IgD-negative memory B cell (primary cell): ENCODE measurements at regions not wholly inside any gene's neighbourhood (a gene's known extent, or its start where the extent isn't known, plus 50 kb on each side); places are given as distances from the start of the nearest gene placed in this dataset.

Source experiments
- H3K27ac Mint-ChIP-seq, 3 donors: one replicate each; pipeline ENCODE4 v1.8.0; 2020 to 2022; ENCODE audit warnings: mild to moderate bottlenecking in 3 of 3, mixed read lengths in 3 of 3, moderate library complexity in 1 of 3
- H3K27me3 Mint-ChIP-seq: one replicate; pipeline ENCODE4 v1.8.0; 2021; ENCODE audit warnings: mixed read lengths
- H3K36me3 Mint-ChIP-seq: one replicate; pipeline ENCODE4 v1.8.0; 2020; ENCODE audit warnings: mild to moderate bottlenecking, mixed read lengths
- H3K4me1 Mint-ChIP-seq, 3 donors: one replicate each; pipeline ENCODE4 v1.8.0; 2020 to 2022; ENCODE audit warnings: mixed read lengths in 3 of 3, mild to moderate bottlenecking in 1 of 3
- H3K4me3 Mint-ChIP-seq, 4 donors: one replicate each; pipeline ENCODE4 v1.8.0; 2020 to 2022; ENCODE audit warnings: mild to moderate bottlenecking in 4 of 4, mixed read lengths in 4 of 4, moderate library complexity in 3 of 4
- H3K9me3 Mint-ChIP-seq, 3 donors: one replicate each; pipeline ENCODE4 v1.8.0; 2020 to 2021; ENCODE audit warnings: mixed read lengths in 3 of 3, mild to moderate bottlenecking in 1 of 3

GRCh38 chr4:71259280-71259679, 79.5 kb upstream of the SLC4A4 start:
- Mint-ChIP-seq H3K27me3 (peaks cover 3% of the 10 kb centered on the region), H3K36me3 (no peaks in the 10 kb centered on the region), H3K27ac (peak overlapping the region in 1 of 3 donors; percentile 50), H3K4me3 (peak overlapping the region in 1 of 4 donors; percentile 13), H3K9me3 (no peaks in the 10 kb centered on the region), H3K4me1 (peaks cover 0 to 8% (median 5%) of the 10 kb centered on the region in 3 donors)

- Mint-ChIP-seq H3K27ac (no peak overlapping the region), H3K9me3 (no peaks in the 10 kb centered on the region), H3K36me3 (no peaks in the 10 kb centered on the region), H3K4me1 (peaks cover 0 to 8% (median 5%) of the 10 kb centered on the region in 3 donors), H3K27me3 (peaks cover 3% of the 10 kb centered on the region), H3K4me3 (no peak overlapping the region)
Observed at GRCh38 chr4:71259911-71260331, 78.9 kb upstream of the SLC4A4 start.

- Mint-ChIP-seq H3K27me3 (peaks cover 3% of the 10 kb centered on the region), H3K36me3 (no peaks in the 10 kb centered on the region), H3K27ac (no peak overlapping the region), H3K9me3 (no peaks in the 10 kb centered on the region), H3K4me1 (peaks cover 0 to 8% (median 3%) of the 10 kb centered on the region in 3 donors), H3K4me3 (no peak overlapping the region)
Observed at GRCh38 chr4:71260544-71260943, 78.3 kb upstream of the SLC4A4 start.

GRCh38 chr4:71261001-71261400, 77.8 kb upstream of the SLC4A4 start:
- Mint-ChIP-seq H3K9me3 (no peaks in the 10 kb centered on the region), H3K27ac (no peak overlapping the region), H3K4me1 (peaks cover 0 to 8% (median 3%) of the 10 kb centered on the region in 3 donors), H3K27me3 (peaks cover 3% of the 10 kb centered on the region), H3K36me3 (no peaks in the 10 kb centered on the region), H3K4me3 (no peak overlapping the region)

- Mint-ChIP-seq H3K27ac (no peak overlapping the region), H3K4me1 (peaks cover 0 to 8% (median 3%) of the 10 kb centered on the region in 3 donors), H3K4me3 (peak overlapping the region in 1 of 4 donors; percentile 40), H3K9me3 (no peaks in the 10 kb centered on the region), H3K36me3 (no peaks in the 10 kb centered on the region), H3K27me3 (peaks cover 3% of the 10 kb centered on the region)
Observed at GRCh38 chr4:71261633-71262121, 77.1 kb upstream of the SLC4A4 start.

GRCh38 chr4:71262161-71262560, 76.7 kb upstream of the SLC4A4 start:
- Mint-ChIP-seq H3K4me3 (peak overlapping the region in 1 of 4 donors; percentile 40), H3K4me1 (peaks cover 0 to 9% (median 3%) of the 10 kb centered on the region in 3 donors), H3K27ac (no peak overlapping the region), H3K9me3 (no peaks in the 10 kb centered on the region), H3K27me3 (peaks cover 3% of the 10 kb centered on the region), H3K36me3 (no peaks in the 10 kb centered on the region)

- peaks cover 0 to 8% (median 3%) of the 10 kb centered on the region in 3 donors for H3K4me1 Mint-ChIP-seq
- H3K4me3 Mint-ChIP-seq = no peak overlapping the region
- H3K36me3 Mint-ChIP-seq = no peaks in the 10 kb centered on the region
- no peaks in the 10 kb centered on the region for H3K9me3 Mint-ChIP-seq
- no peak overlapping the region for H3K27ac Mint-ChIP-seq
- no peaks in the 10 kb centered on the region for H3K27me3 Mint-ChIP-seq
Observed at GRCh38 chr4:71266090-71266794, 72.6 kb upstream of the SLC4A4 start.

GRCh38 chr4:71267244-71267643, 71.6 kb upstream of the SLC4A4 start:
- no peak overlapping the region for H3K4me3 Mint-ChIP-seq
- no peaks in the 10 kb centered on the region for H3K9me3 Mint-ChIP-seq
- no peaks in the 10 kb centered on the region for H3K36me3 Mint-ChIP-seq
- no peak overlapping the region for H3K27ac Mint-ChIP-seq
- H3K4me1 Mint-ChIP-seq = peaks cover 0 to 4% (median 0%) of the 10 kb centered on the region in 3 donors
- no peaks in the 10 kb centered on the region for H3K27me3 Mint-ChIP-seq

GRCh38 chr4:71268166-71268565, 70.7 kb upstream of the SLC4A4 start:
- no peak overlapping the region for H3K4me3 Mint-ChIP-seq
- H3K27ac Mint-ChIP-seq = no peak overlapping the region
- H3K27me3 Mint-ChIP-seq = no peaks in the 10 kb centered on the region
- H3K36me3 Mint-ChIP-seq = no peaks in the 10 kb centered on the region
- H3K9me3 Mint-ChIP-seq = no peaks in the 10 kb centered on the region
- peaks cover 0 to 2% (median 0%) of the 10 kb centered on the region in 3 donors for H3K4me1 Mint-ChIP-seq

GRCh38 chr4:71269233-71269632, 69.6 kb upstream of the SLC4A4 start:
- no peaks in the 10 kb centered on the region for H3K9me3 Mint-ChIP-seq
- H3K4me3 Mint-ChIP-seq = no peak overlapping the region
- no peak overlapping the region for H3K27ac Mint-ChIP-seq
- no peaks in the 10 kb centered on the region for H3K36me3 Mint-ChIP-seq
- H3K27me3 Mint-ChIP-seq = no peaks in the 10 kb centered on the region
- H3K4me1 Mint-ChIP-seq = peaks cover 0 to 2% (median 0%) of the 10 kb centered on the region in 3 donors

- Mint-ChIP-seq H3K36me3 (no peaks in the 10 kb centered on the region), H3K27me3 (no peaks in the 10 kb centered on the region), H3K4me1 (peaks cover 9 to 14% (median 10%) of the 10 kb centered on the region in 3 donors), H3K9me3 (no peaks in the 10 kb centered on the region), H3K27ac (no peak overlapping the region), H3K4me3 (no peak overlapping the region)
Observed at GRCh38 chr4:71270901-71271300, 67.9 kb upstream of the SLC4A4 start.

GRCh38 chr4:71272976-71273375, 65.8 kb upstream of the SLC4A4 start:
- H3K27me3 Mint-ChIP-seq = peaks cover 2% of the 10 kb centered on the region
- H3K36me3 Mint-ChIP-seq = no peaks in the 10 kb centered on the region
- H3K9me3 Mint-ChIP-seq = no peaks in the 10 kb centered on the region
- H3K27ac Mint-ChIP-seq = no peak overlapping the region
- no peak overlapping the region for H3K4me3 Mint-ChIP-seq
- H3K4me1 Mint-ChIP-seq = peaks cover 10 to 16% (median 14%) of the 10 kb centered on the region in 3 donors

- Mint-ChIP-seq H3K4me3 (no peak overlapping the region), H3K9me3 (no peaks in the 10 kb centered on the region), H3K27ac (no peak overlapping the region)
Observed at GRCh38 chr4:71275004-71275403, 63.8 kb upstream of the SLC4A4 start.

GRCh38 chr4:71275570-71275969, 63.2 kb upstream of the SLC4A4 start:
- no peaks in the 10 kb centered on the region for H3K36me3 Mint-ChIP-seq
- no peaks in the 10 kb centered on the region for H3K9me3 Mint-ChIP-seq
- H3K4me3 Mint-ChIP-seq = peak overlapping the region in 1 of 4 donors; percentile 56
- peaks cover 10 to 16% (median 15%) of the 10 kb centered on the region in 3 donors for H3K4me1 Mint-ChIP-seq
- H3K27ac Mint-ChIP-seq = no peak overlapping the region
- peaks cover 4% of the 10 kb centered on the region for H3K27me3 Mint-ChIP-seq

More at GRCh38 chr4:71275004-71275403, 63.8 kb upstream of the SLC4A4 start:
- Mint-ChIP-seq H3K4me1 (peaks cover 10 to 16% (median 15%) of the 10 kb centered on the region in 3 donors), H3K27me3 (peaks cover 4% of the 10 kb centered on the region), H3K36me3 (no peaks in the 10 kb centered on the region)

- H3K4me3 Mint-ChIP-seq = peak overlapping the region in 1 of 4 donors; percentile 34
- H3K36me3 Mint-ChIP-seq = no peaks in the 10 kb centered on the region
- peaks cover 10 to 16% (median 15%) of the 10 kb centered on the region in 3 donors for H3K4me1 Mint-ChIP-seq
- no peaks in the 10 kb centered on the region for H3K9me3 Mint-ChIP-seq
- H3K27ac Mint-ChIP-seq = no peak overlapping the region
- H3K27me3 Mint-ChIP-seq = peaks cover 4% of the 10 kb centered on the region
Observed at GRCh38 chr4:71277353-71277752, 61.5 kb upstream of the SLC4A4 start.
